ENCODE measurements at regions not wholly inside any gene's neighbourhood (a gene's known extent, or its start where the extent isn't known, plus 50 kb on each side); places are given as distances from the start of the nearest gene placed in this dataset.

- H3K4me3 ChIP-seq (ENCODE audit: low read depth, low read length) = no peak overlapping the region
- no peak for DNase-seq (ENCODE audit: low read depth)
- no peak for TF ChIP-seq MYC (IDR thresholded peaks at IDR 0.05; ENCODE audit: low read depth, low read length)
- TF ChIP-seq, protein P1, sequence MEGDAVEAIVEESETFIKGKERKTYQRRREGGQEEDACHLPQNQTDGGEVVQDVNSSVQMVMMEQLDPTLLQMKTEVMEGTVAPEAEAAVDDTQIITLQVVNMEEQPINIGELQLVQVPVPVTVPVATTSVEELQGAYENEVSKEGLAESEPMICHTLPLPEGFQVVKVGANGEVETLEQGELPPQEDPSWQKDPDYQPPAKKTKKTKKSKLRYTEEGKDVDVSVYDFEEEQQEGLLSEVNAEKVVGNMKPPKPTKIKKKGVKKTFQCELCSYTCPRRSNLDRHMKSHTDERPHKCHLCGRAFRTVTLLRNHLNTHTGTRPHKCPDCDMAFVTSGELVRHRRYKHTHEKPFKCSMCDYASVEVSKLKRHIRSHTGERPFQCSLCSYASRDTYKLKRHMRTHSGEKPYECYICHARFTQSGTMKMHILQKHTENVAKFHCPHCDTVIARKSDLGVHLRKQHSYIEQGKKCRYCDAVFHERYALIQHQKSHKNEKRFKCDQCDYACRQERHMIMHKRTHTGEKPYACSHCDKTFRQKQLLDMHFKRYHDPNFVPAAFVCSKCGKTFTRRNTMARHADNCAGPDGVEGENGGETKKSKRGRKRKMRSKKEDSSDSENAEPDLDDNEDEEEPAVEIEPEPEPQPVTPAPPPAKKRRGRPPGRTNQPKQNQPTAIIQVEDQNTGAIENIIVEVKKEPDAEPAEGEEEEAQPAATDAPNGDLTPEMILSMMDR (IDR thresholded peaks at IDR 0.05; ENCODE audit: low read depth, low read length) = no peak
- no peak for TF ChIP-seq POLR2A (IDR thresholded peaks at IDR 0.05; ENCODE audit: extremely low read depth, insufficient read length)
- TF ChIP-seq, protein P2, sequence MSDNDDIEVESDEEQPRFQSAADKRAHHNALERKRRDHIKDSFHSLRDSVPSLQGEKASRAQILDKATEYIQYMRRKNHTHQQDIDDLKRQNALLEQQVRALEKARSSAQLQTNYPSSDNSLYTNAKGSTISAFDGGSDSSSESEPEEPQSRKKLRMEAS (IDR thresholded peaks at IDR 0.05; ENCODE audit: low read depth, low read length) = no peak
These were observed 93.4 kb upstream of the ESRRB start for GRCh38 chr14:76282581-76282980.

- H3K4me3 ChIP-seq (ENCODE audit: low read depth, low read length) = no peak overlapping the region
- no peak for DNase-seq (ENCODE audit: low read depth)
- no peak for TF ChIP-seq POLR2A (IDR thresholded peaks at IDR 0.05; ENCODE audit: extremely low read depth, insufficient read length)
- TF ChIP-seq, protein P2 (IDR thresholded peaks at IDR 0.05; ENCODE audit: low read depth, low read length) = no peak
These were observed 88.9 kb upstream of the ESRRB start for GRCh38 chr14:76287063-76287462.

- TF ChIP-seq MYC (IDR thresholded peaks at IDR 0.05; ENCODE audit: low read depth, low read length) (no peak), POLR2A (IDR thresholded peaks at IDR 0.05; ENCODE audit: extremely low read depth, insufficient read length) (no peak)
- TF ChIP-seq, protein P1 (IDR thresholded peaks at IDR 0.05; ENCODE audit: low read depth, low read length) = no peak
- TF ChIP-seq, protein P2 (IDR thresholded peaks at IDR 0.05; ENCODE audit: low read depth, low read length) = no peak
- H3K4me3 ChIP-seq (ENCODE audit: low read depth, low read length) = no peak overlapping the region
- no peak for DNase-seq (ENCODE audit: low read depth)
These were observed 86.7 kb upstream of the ESRRB start for GRCh38 chr14:76289276-76289675.

DNA sequence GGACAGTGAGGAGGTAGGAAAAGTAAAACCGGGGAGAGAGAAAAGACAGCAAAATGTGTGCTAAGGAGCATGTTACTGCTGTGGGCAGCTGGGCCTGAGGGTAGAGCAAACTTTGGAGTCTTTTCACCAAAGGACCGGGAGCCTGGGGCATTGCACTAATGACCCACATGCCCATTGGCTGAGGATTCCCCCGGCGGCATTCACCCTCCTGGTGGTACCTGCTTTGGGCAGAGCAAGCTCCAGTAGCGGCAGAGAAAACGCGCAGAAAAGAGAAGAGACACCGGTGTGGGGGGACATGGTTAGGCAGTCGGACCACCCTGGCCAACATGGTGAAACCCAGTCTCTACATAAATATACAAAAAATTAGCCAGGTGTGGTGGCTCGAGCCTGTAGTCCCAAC is 83.4 kb upstream of the ESRRB start:
- no peak overlapping the region for H3K4me3 ChIP-seq (ENCODE audit: low read depth, low read length)
- DNase-seq (ENCODE audit: low read depth) = no peak
- TF ChIP-seq, protein P1 (IDR thresholded peaks at IDR 0.05; ENCODE audit: low read depth, low read length) = no peak
- no peak for TF ChIP-seq MYC (IDR thresholded peaks at IDR 0.05; ENCODE audit: low read depth, low read length)
- no peak for TF ChIP-seq POLR2A (IDR thresholded peaks at IDR 0.05; ENCODE audit: extremely low read depth, insufficient read length)
- TF ChIP-seq, protein P2 (IDR thresholded peaks at IDR 0.05; ENCODE audit: low read depth, low read length) = no peak

GRCh38 chr14:76293221-76293620 is 82.7 kb upstream of the ESRRB start:
- TF ChIP-seq MYC (IDR thresholded peaks at IDR 0.05; ENCODE audit: low read depth, low read length) (no peak), POLR2A (IDR thresholded peaks at IDR 0.05; ENCODE audit: extremely low read depth, insufficient read length) (no peak)
- TF ChIP-seq, protein P2 (IDR thresholded peaks at IDR 0.05; ENCODE audit: low read depth, low read length) = no peak
- TF ChIP-seq, protein P1 (IDR thresholded peaks at IDR 0.05; ENCODE audit: low read depth, low read length) = no peak
- H3K4me3 ChIP-seq (ENCODE audit: low read depth, low read length) = no peak overlapping the region
- no peak for DNase-seq (ENCODE audit: low read depth)

DNA sequence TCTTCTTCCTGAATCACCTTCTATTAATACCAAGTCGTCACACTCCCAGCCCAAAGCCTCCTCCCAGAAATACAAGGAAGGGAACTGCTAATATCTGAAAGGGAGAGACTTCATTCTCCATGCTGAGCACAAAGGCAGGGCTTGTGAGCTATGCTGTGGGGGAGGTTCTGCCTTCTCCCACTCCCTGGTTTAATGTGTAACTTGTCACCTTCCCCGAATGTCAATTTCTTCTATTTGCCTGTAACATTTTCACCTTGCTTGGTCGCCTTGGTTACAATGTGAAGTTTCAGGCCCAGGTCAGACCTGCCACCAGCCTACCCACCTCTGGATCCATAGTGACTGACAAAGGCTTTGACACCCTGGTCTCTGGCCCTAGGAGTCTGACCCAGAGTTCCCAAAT is 82.0 kb upstream of the ESRRB start:
- TF ChIP-seq POLR2A (IDR thresholded peaks at IDR 0.05; ENCODE audit: extremely low read depth, insufficient read length) = no peak
- TF ChIP-seq, protein P1 (IDR thresholded peaks at IDR 0.05; ENCODE audit: low read depth, low read length) = no peak
- TF ChIP-seq, protein P2 (IDR thresholded peaks at IDR 0.05; ENCODE audit: low read depth, low read length) = no peak
- TF ChIP-seq MYC (IDR thresholded peaks at IDR 0.05; ENCODE audit: low read depth, low read length) = no peak
- H3K4me3 ChIP-seq (ENCODE audit: low read depth, low read length) = no peak overlapping the region

More for the DNA sequence above, 82.0 kb upstream of the ESRRB start:
- no peak for DNase-seq (ENCODE audit: low read depth)
